ENCODE measurements at regions not wholly inside any gene's neighbourhood (a gene's known extent, or its start where the extent isn't known, plus 50 kb on each side); places are given as distances from the start of the nearest gene placed in this dataset.

- TF ChIP-seq CTCF (optimal IDR thresholded peaks at IDR 0.05 in 1 of 3, IDR thresholded peaks at IDR 0.05 in 1 of 3, conservative IDR thresholded peaks at IDR 0.05 in 1 of 3; ENCODE audit: extremely low read depth in 1 of 3, insufficient read depth in 2 of 3, low read length in 3 of 3) (no peak), EZH2 (IDR thresholded peaks at IDR 0.05; ENCODE audit: low read length) (no peak)
Observed at GRCh38 chr5:86768699-86769202, 151.0 kb downstream of the COX7C start.
